Smooth muscle cell (in vitro differentiated cells): ENCODE measurements at regions not wholly inside any gene's neighbourhood (a gene's known extent, or its start where the extent isn't known, plus 50 kb on each side); places are given as distances from the start of the nearest gene placed in this dataset.

Experiments
- DNase-seq: peaks from one replicate; lab custom pipeline; 2025; ENCODE audit not compliant: unreplicated experiment; lab: John Stamatoyannopoulos, UW
- H2AFZ ChIP-seq: fragments of 200-600 bp; sonication (generic); 2 replicates; pipeline ENCODE4 v1.6.0; 2016; ENCODE audit warnings: antibody characterized with exemption, low read depth, mild to moderate bottlenecking
- H3F3A ChIP-seq: fragments of 200-600 bp; sonication (generic); 2 replicates; pipeline ENCODE4 v1.6.0; 2017; ENCODE audit warnings: antibody characterized with exemption, low read depth
- H3K27ac ChIP-seq: fragments of 200-600 bp; sonication (generic); 2 replicates; pipeline ENCODE4 v1.5.1; 2016; ENCODE audit warnings: low read depth, mild to moderate bottlenecking
- H3K27me3 ChIP-seq: fragments of 200-600 bp; sonication (generic); 2 replicates; pipeline ENCODE4 v1.6.1; 2016; ENCODE audit warnings: low read depth, mild to moderate bottlenecking
- H3K36me3 ChIP-seq: fragments of 200-600 bp; sonication (generic); 2 replicates; pipeline ENCODE4 v1.5.1; 2016; ENCODE audit warnings: low read depth
- H3K4me1 ChIP-seq: fragments of 200-600 bp; sonication (generic); 2 replicates; pipeline ENCODE4 v1.5.1; 2016; ENCODE audit warnings: low read depth
- H3K4me2 ChIP-seq: fragments of 200-600 bp; sonication (generic); 2 replicates; pipeline ENCODE4 v1.6.0; 2016; ENCODE audit warnings: mild to moderate bottlenecking
- H3K4me3 ChIP-seq: fragments of 200-600 bp; sonication (generic); 2 replicates; pipeline ENCODE4 v1.5.1; 2016; ENCODE audit warnings: mild to moderate bottlenecking
- H3K79me2 ChIP-seq: fragments of 200-600 bp; sonication (generic); 2 replicates; pipeline ENCODE4 v1.6.0; 2016; ENCODE audit warnings: low read depth, mild to moderate bottlenecking
- H3K9ac ChIP-seq: fragments of 200-600 bp; sonication (generic); 2 replicates; pipeline ENCODE4 v1.6.0; 2016; ENCODE audit warnings: low read depth
- H3K9me3 ChIP-seq: fragments of 200-600 bp; sonication (generic); replicated peaks from 2 replicates; pipeline ENCODE4 v1.5.1; 2016; ENCODE audit warnings: low read depth
- H4K20me1 ChIP-seq: fragments of 200-600 bp; sonication (generic); 2 replicates; pipeline ENCODE4 v1.6.0; 2016; ENCODE audit warnings: low read depth
- CTCF ChIP-seq: fragments of 200-600 bp; sonication (generic); IDR thresholded peaks from 2 replicates; pipeline ENCODE4 v1.5.1; 2017; ENCODE audit warnings: borderline replicate concordance, mild to moderate bottlenecking, antibody characterized with exemption; ENCODE audit not compliant: insufficient read depth, poor library complexity, severe bottlenecking
- WGBS: methylation state at CpG from one replicate; pipeline ENCODE4 v1.1.7; 2016; ENCODE audit warnings: low lambda C conversion rate; 5-methylcytosine and 5-hydroxymethylcytosine counted together

GRCh38 chr10:4639960-4640359, 186.0 kb upstream of the AKR1E2 start:
- H3F3A ChIP-seq, result no peaks in the 10 kb centered on the region
- H3K79me2 ChIP-seq, result no peaks in the 10 kb centered on the region
- no peaks in the 10 kb centered on the region for H3K27me3 ChIP-seq
- WGBS, result 84% methylated on average over 2 of the region's 2 CpGs
- no peak overlapping the region for H3K4me3 ChIP-seq
- no peak for TF ChIP-seq CTCF
- DNase-seq, result no peak
- H3K4me1 ChIP-seq, result no peaks in the 10 kb centered on the region
- H3K9ac ChIP-seq, result no peak overlapping the region
- no peaks in the 10 kb centered on the region for H3K9me3 ChIP-seq
- H2AFZ ChIP-seq, result no peak overlapping the region
- H4K20me1 ChIP-seq, result no peaks in the 10 kb centered on the region
- no peak overlapping the region for H3K27ac ChIP-seq
- H3K36me3 ChIP-seq, result no peaks in the 10 kb centered on the region
- H3K4me2 ChIP-seq, result no peak overlapping the region

- H3K36me3 ChIP-seq, result no peaks in the 10 kb centered on the region
- no peaks in the 10 kb centered on the region for H3K9me3 ChIP-seq
- TF ChIP-seq CTCF, result no peak
- H3K9ac ChIP-seq, result no peak overlapping the region
- H3K4me1 ChIP-seq, result no peaks in the 10 kb centered on the region
- WGBS, result 95% methylated on average over 3 of the region's 3 CpGs
- no peak overlapping the region for H3K27ac ChIP-seq
- no peak for DNase-seq
- H2AFZ ChIP-seq, result no peak overlapping the region
- H3K4me3 ChIP-seq, result no peak overlapping the region
- no peaks in the 10 kb centered on the region for H3K79me2 ChIP-seq
- H4K20me1 ChIP-seq, result no peaks in the 10 kb centered on the region
- H3K4me2 ChIP-seq, result no peak overlapping the region
- no peaks in the 10 kb centered on the region for H3K27me3 ChIP-seq
- H3F3A ChIP-seq, result no peaks in the 10 kb centered on the region
These were observed 187.9 kb upstream of the AKR1E2 start for GRCh38 chr10:4638099-4638498.

- no peaks in the 10 kb centered on the region for H3K27me3 ChIP-seq
- 96% methylated on average over 2 of the region's 2 CpGs for WGBS
- TF ChIP-seq CTCF, result no peak
These were observed 188.3 kb upstream of the AKR1E2 start for GRCh38 chr10:4637657-4638056.

GRCh38 chr10:4635883-4636282, 190.1 kb upstream of the AKR1E2 start:
- H3K9ac ChIP-seq, result peak overlapping the region; percentile 14
- H3K4me3 ChIP-seq, result no peak overlapping the region
- H3K9me3 ChIP-seq, result no peaks in the 10 kb centered on the region
- no peaks in the 10 kb centered on the region for H3K36me3 ChIP-seq
- H4K20me1 ChIP-seq, result no peaks in the 10 kb centered on the region
- H3K27ac ChIP-seq, result peak overlapping the region; percentile 41
- no peaks in the 10 kb centered on the region for H3F3A ChIP-seq
- DNase-seq, result no peak
- no peaks in the 10 kb centered on the region for H3K27me3 ChIP-seq
- WGBS, result 95% methylated on average over 2 of the region's 2 CpGs
- TF ChIP-seq CTCF, result no peak
- peak overlapping the region; percentile 79 for H2AFZ ChIP-seq
- H3K4me1 ChIP-seq, result no peaks in the 10 kb centered on the region
- no peaks in the 10 kb centered on the region for H3K79me2 ChIP-seq
- H3K4me2 ChIP-seq, result peak overlapping the region; percentile 27

More at GRCh38 chr10:4637657-4638056, 188.3 kb upstream of the AKR1E2 start:
- no peaks in the 10 kb centered on the region for H3K36me3 ChIP-seq
- no peak overlapping the region for H3K4me3 ChIP-seq
- H3K27ac ChIP-seq, result no peak overlapping the region
- no peak overlapping the region for H2AFZ ChIP-seq
- H3K79me2 ChIP-seq, result no peaks in the 10 kb centered on the region
- no peaks in the 10 kb centered on the region for H3K9me3 ChIP-seq
- H3F3A ChIP-seq, result no peaks in the 10 kb centered on the region
- no peak overlapping the region for H3K4me2 ChIP-seq
- H3K4me1 ChIP-seq, result no peaks in the 10 kb centered on the region
- H3K9ac ChIP-seq, result no peak overlapping the region
- H4K20me1 ChIP-seq, result no peaks in the 10 kb centered on the region
- DNase-seq, result no peak
